GM18520 (cell line): ENCODE measurements at regions not wholly inside any gene's neighbourhood (a gene's known extent, or its start where the extent isn't known, plus 50 kb on each side); places are given as distances from the start of the nearest gene placed in this dataset.
"Not testable (repeated sequence)": the region's sequence is repeated elsewhere in the genome, so short reads cannot be mapped to it uniquely, and the experiment has no call there.

Experiments used
- ATAC-seq: cut with Tn5 transposase; IDR thresholded peaks from one replicate; pipeline ENCODE4 v1.9.1; 2021; ENCODE audit not compliant: unreplicated experiment

GRCh38 chr13:32828711-32829110 lies 187.5 kb upstream of the KL start:
- no peak for ATAC-seq

GRCh38 chr13:32829269-32829668 lies 187.0 kb upstream of the KL start:
- ATAC-seq, result no peak

GRCh38 chr13:32829676-32830335 lies 186.4 kb upstream of the KL start:
- ATAC-seq, result no peak

- ATAC-seq, result no peak
Measured at GRCh38 chr13:32830336-32831031, 185.7 kb upstream of the KL start.

- ATAC-seq, result no peak
Measured at GRCh38 chr13:32837307-32837972, 178.8 kb upstream of the KL start.

- ATAC-seq, result no peak
Measured at GRCh38 chr13:32837973-32838927, 178.0 kb upstream of the KL start.

- ATAC-seq, result no peak
Measured at GRCh38 chr13:32838945-32839344, 177.3 kb upstream of the KL start.

GRCh38 chr13:32840113-32840512 lies 176.1 kb upstream of the KL start:
- no peak for ATAC-seq

- peak; percentile 74 for ATAC-seq
Measured at GRCh38 chr13:32840989-32841713, 175.1 kb upstream of the KL start.

- no peak for ATAC-seq
Measured at GRCh38 chr13:32845952-32846950, 170.0 kb upstream of the KL start.

GRCh38 chr13:32847976-32848375 lies 168.2 kb upstream of the KL start:
- ATAC-seq, result not testable (repeated sequence)

- ATAC-seq, result no peak
Measured at GRCh38 chr13:32849369-32849768, 166.9 kb upstream of the KL start.

GRCh38 chr13:32850316-32851052 lies 165.7 kb upstream of the KL start:
- no peak for ATAC-seq

- no peak for ATAC-seq
Measured at GRCh38 chr13:32851083-32852069, 164.8 kb upstream of the KL start.

GRCh38 chr13:32852526-32852925 lies 163.7 kb upstream of the KL start:
- no peak for ATAC-seq

- ATAC-seq, result no peak
Measured at GRCh38 chr13:32857077-32857476, 159.1 kb upstream of the KL start.

- no peak for ATAC-seq
Measured at GRCh38 chr13:32857689-32858088, 158.5 kb upstream of the KL start.
